ENCODE measurements at regions not wholly inside any gene's neighbourhood (a gene's known extent, or its start where the extent isn't known, plus 50 kb on each side); places are given as distances from the start of the nearest gene placed in this dataset.

GRCh38 chr1:67626090-67626860 is 58.7 kb upstream of the GADD45A start:
- intact Hi-C loops (cut with DNase I) = no loop called here
- DNase-seq (ENCODE audit: missing footprints) (no peak), ATAC-seq (no peak)

DNA sequence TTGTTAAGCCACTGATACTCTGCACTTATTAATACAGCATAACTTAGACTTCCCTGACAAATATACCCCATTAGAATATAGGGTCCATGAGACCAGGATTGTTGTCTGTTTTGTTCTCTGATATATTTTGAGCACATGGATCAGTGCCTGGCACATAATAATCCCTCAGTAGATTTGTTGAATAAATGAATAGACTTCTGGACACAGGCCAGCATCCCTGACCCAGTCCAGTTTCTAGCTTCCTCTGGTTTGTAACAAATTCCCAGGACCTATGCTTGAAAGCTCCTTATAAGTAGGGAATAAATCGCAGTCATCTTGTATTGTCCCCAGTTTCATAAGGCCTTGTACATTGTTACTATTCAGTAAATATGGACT is 58.2 kb upstream of the GADD45A start:
- ATAC-seq (no peak), DNase-seq (ENCODE audit: missing footprints) (no peak)
- intact Hi-C loops (cut with DNase I) = no loop called here

GRCh38 chr1:67627336-67627735 is 57.7 kb upstream of the GADD45A start:
- no peak for ATAC-seq

DNA sequence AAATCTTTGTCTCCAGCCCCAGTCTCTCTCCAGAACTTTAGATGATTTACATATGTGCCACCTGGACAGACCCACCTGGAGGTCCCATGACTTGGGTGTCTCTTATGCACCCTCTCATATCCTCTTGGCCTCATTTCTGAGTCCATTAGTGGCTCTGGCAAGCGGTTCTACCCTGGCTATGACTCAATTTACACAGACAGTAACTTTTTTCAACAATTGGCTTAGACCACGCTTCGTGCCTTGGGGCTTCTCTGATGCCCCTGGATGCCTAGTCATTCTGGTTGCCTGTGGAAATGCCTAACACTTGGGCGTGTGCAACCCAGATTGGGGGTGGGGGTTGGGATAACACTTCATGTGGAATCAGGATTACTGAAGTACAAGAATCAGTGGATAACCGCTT is 57.1 kb upstream of the GADD45A start:
- no peak for ATAC-seq
- intact Hi-C loops (cut with DNase I) = no loop called here
- no peak for DNase-seq (ENCODE audit: missing footprints)

More at GRCh38 chr1:67627336-67627735, 57.7 kb upstream of the GADD45A start:
- no peak for DNase-seq (ENCODE audit: missing footprints)
- intact Hi-C loops (cut with DNase I) = no loop called here

DNA sequence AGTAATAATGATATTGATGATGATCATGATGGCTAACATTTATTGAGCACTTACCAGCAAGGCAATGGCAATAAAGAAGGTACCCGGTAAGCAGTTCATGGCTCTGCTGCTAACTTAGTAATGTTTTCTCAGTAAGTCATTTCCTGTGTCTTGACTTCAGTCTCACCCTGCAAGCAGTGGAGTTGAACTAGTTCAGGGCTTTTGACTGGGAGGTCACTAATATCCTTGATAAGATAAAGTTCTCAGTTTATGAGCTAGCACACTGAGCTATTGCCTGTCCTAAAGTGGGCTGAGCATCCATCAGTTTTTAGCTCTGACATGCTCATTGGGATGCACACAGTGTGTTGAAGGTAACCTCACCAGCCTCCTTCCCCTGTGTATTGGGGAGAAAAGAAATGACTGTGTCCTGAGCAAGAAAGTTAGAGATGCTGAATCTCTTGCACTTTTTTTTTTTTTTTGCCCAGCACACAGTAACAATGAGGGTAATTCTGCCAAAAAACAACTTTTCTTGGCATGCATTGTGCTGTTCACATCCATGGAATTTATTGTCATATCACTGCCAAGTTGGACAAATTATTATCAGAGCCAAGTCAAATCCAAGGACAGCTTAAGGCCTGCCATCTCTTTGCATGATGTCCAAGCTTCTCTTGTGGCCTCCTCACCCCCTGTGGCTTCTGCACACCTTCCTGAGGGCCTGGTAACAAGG is 55.5 kb upstream of the GADD45A start:
- ATAC-seq (no peak), DNase-seq (ENCODE audit: missing footprints) (no peak)
- intact Hi-C loops (cut with DNase I) = no loop called here

DNA sequence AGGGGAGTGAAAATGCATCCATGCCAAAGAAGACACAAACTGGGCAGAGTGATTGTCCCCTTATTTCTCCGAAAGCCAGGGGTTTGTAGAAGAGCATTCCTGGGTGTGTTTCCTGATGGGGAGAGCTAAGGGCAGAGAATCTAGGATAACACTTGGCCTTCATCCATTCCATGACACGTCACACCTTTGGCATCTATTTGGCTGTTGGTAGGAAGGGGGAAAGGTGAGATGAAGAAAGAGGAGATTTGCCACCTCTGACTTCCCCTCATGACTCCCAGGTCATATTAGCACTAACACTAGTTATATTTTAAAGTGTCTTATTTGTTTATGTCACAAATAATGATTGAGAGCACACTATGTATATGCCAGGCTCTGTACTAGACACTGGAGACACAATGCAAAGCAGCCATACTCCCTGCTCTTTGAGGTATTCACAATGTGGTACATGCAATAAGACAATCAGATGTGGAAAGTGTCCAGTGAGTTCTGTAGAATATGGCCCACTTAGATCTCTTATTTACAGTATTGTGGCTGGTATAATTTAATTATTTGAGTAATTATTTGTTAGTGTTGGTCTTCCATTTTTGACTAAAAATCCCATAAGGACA is 54.5 kb upstream of the GADD45A start:
- intact Hi-C loops (cut with DNase I) = no loop called here
- DNase-seq (ENCODE audit: missing footprints) (no peak), ATAC-seq (no peak)

DNA sequence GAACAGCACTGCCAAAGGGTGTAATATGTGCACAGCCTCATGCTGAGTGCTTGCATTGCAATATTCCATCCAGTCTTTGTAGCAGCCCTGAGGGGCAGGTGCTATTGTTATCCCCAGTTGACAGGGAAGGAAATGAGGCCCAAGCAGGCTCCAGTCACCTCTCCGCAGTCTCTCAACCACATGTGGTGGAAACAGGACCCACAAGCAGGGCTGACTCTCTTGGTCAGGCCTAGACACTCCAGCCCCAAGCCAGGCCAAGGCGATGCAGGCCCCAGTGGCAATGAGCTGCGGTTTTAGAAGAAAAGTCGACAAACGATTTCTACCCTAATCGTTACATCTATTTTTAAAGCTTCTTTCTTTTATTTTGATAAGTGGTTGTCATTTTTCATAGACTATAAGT is 52.6 kb upstream of the GADD45A start:
- intact Hi-C loops (cut with DNase I) = no loop called here
- no peak for DNase-seq (ENCODE audit: missing footprints)
- no peak for ATAC-seq

DNA sequence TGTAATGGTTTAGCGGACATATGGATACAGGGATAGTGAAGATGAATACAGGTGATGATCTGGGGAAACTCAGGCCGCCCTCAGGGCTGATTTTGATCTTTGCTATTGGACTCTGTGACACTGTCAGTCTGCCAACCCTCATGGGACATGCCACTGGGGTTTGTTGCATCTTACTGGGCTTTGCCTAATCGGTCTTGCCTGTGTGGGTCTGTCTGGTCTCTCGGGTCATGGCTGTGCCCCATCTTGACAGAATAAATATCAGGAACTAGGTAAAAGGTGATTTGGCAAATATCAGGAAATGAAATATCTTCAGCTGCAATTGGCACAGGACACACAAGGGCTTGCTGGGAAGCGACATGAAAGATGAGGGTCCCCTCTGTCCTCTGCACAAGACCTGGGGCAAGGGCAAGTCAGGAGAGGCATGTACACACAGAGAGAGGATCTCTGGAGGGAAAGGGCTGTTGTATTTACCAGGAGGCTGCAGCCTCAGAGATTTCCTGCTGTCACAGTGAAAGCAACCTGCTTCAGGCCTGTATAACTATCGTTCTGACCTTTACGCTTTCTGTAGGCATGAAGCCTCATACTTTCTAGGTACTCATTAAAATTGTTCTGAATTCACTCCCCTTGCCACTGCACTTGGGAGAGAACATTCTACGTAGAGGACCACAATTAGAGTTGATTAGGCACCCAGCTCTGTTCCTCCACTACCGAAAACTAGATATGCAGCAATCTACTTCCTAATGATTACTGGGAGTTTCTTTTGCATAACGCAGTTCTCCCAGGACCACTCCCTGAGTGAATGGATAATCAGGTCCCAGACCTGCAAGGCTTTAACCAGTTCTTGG is 52.0 kb upstream of the GADD45A start:
- intact Hi-C loops (cut with DNase I) = no loop called here

GRCh38 chr1:67634396-67634935 is 50.5 kb upstream of the GADD45A start:
- intact Hi-C loops (cut with DNase I) = no loop called here
- no peak for DNase-seq (ENCODE audit: missing footprints)

More for the DNA sequence above, 52.0 kb upstream of the GADD45A start:
- DNase-seq (ENCODE audit: missing footprints) (no peak), ATAC-seq (no peak)

GRCh38 chr1:67635055-67635809 is 49.8 kb upstream of the GADD45A start:
- no peak for DNase-seq (ENCODE audit: missing footprints)
- ATAC-seq = no peak
- intact Hi-C loops (cut with DNase I) = no loop called here

More at GRCh38 chr1:67634396-67634935, 50.5 kb upstream of the GADD45A start:
- ATAC-seq = no peak
